Right hindlimb (tissue), 1 donor: ENCODE measurements at regions not wholly inside any gene's neighbourhood (a gene's known extent, or its start where the extent isn't known, plus 50 kb on each side); places are given as distances from the start of the nearest gene placed in this dataset.
"Not testable (repeated sequence)": the region's sequence is repeated elsewhere in the genome, so short reads cannot be mapped to it uniquely, and the experiment has no call there.

Experiments
- DNase-seq: peaks from one replicate; pipeline ENCODE4 v3.0.0-alpha.2; 2018

DNA sequence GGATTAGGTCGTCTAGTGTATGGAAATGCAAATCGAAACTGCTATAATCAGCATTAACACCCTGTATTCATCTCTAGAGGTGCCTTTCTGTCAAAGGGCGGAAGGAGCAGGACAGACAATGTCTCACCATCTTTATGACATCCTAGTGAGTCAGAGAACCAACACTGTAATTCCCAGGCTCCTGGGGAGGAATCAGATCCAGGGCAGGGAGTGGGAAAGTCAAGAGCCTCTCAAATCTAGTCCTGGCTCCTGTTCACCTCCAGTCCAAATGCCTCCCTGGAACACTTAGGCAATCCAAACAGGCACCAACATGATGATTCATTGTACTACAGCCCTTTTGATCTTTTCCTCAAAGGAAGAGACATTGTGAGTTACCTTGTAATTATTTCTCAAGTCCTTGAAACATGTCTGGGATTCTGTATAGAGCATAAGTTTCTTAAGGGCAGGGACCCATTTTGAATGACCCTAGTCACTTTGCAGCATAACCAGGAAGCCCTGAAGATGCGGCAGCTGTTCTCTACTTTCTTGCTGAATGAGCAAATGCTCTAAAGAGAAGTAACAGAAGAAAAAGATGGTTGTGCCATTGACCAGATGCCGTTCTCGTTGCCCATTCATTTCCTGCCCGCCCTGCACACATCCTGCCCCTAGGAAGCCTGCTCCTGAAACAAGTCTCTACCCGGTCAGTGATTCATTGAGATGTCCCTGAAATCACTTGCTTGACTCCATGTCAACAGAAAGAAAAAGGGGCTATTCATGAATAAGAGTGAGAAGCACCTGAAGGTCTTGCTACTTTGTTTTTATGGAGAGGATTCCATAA lies 112.8 kb upstream of the JARID2 start:
- no peak for DNase-seq

DNA sequence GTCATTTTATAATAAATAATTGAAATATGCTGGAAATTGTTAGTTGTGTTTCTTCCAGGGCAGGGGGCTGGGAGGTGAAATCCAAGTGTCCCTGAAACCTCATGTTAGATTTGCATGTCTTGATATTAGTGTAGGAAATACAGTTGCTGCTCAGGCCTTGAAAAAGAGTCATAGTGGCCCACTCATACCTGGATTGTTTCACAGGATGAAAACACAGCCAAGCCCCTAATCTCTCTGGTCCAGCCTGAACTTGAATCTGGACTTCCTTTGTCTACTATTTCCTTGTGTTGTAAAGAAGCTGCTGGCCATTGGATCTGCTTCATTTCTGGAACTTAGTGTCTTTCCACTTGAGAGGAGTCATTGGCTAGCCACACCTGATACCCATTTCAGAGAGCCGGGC lies 108.8 kb upstream of the JARID2 start:
- DNase-seq, result no peak

DNA sequence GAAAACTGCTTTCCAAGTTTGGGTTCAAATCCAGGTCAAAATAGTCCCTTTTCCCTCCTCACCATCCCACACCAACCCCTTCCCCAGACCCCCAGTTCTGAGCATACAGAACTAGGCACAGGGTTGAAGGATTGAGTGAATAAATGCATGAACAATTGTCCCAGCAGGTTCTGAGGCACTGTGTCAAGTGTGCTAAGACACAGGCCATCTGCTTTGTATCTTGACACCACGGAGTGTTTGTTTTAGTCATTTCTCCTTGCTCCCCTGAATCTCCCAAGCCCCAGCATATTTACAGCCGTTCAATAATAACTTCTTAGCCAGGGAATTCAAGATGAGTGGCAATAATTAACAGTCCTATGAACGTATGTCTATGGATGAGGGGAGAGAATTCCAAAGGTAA lies 102.8 kb upstream of the JARID2 start:
- no peak for DNase-seq

DNA sequence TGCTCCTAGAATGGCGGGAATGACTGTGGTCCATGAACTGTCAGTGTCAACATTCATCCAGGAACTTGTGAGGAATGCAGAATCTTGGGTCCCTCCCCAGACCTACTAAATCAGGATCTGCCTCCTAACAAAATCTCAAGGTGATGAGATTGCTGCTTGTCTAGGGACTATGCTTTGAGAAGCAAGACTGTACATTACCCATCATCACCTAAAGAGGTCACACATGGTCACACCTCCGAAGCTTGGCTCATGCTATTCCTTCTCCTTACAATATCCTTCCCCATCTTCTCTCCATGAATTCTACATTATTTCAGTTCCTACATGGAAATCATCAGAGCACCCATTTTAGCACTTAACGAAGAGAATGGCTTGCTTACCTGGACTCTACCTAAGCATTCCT lies 102.3 kb upstream of the JARID2 start:
- no peak for DNase-seq

DNA sequence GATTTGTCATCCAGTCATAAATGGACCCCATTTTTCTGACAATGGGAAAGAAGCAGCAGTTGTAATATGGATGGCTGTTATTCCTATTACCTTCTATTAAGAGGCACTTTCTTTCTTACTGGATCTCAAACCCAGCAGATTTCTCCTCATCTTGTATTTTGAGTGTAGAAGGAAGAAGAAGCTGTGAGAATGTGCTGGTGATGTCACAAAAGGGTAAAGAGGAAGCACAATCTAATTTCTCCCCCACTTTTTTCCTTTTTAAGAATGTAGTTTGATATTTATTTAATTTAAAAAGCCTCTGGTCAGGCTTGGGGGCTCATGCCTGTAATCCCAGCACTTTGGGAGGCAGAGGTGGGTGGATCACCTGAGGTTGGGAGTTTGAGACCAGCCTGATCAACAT lies 100.0 kb upstream of the JARID2 start:
- no peak for DNase-seq

DNA sequence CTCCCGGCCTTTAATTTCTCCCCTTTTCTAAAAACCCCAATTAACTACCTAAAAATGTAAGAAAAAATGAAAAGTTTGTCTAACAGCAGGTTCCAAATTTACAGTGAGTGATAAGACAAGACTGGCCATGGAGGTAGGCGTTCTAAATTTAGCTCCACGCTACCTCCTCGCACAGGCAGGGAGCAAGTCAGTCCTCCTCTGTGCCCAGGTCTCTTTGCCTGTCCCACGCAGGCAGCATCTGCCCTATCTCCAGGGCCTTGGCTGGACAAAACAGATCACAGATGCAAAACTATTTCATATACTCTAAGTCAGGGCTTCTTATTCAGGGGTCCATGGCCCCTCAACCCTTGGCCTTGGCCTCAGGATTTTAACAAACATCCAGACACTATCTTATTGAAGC lies 98.0 kb upstream of the JARID2 start:
- DNase-seq, result no peak

DNA sequence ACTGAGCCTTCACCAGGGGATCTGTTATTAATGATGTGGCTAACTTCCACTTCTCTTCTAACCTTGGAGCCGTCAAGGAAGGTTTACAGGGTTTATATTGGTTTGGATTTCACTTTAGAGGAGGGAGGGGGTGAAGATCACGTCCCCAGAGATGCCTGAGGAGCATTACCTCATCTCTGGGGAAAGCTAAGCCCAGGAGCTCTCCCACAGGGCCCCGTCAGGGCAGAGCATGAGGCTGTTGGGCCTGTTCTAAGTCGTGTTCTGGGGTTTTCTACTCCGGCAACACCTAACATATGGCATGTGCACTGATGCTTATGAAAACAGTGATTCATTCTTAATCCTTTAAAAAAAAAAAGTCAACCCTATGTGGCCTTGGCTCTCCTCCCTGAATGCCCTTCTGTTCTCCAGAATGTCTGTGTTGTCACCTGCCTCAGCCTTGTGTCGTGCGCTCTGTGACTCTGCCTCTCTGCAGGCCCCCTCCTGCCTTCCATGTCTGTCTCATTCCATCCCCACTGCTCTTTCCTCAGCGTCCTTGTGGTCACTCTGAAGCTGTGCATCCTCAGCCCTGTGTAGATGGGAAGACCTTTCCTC lies 97.4 kb upstream of the JARID2 start:
- no peak for DNase-seq

DNA sequence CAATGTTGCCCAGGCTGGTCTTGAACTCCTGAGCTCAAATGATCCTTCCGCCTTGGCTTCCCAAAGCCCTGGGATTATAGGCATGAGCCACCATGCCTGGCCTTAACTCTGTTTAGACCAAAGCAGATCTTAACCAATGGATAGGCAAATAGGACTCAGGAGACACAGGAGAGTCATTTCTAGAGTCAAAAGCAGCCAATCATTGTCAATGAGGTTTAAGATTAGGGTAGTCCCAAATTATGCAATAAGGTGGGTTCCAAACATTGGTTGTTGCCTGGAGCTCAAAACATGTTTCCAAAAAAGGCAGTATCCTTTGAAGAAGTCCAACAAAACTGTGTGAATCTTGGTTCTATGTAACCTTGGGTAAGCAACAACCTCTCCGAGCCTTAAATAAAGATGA lies 95.7 kb upstream of the JARID2 start:
- no peak for DNase-seq

DNA sequence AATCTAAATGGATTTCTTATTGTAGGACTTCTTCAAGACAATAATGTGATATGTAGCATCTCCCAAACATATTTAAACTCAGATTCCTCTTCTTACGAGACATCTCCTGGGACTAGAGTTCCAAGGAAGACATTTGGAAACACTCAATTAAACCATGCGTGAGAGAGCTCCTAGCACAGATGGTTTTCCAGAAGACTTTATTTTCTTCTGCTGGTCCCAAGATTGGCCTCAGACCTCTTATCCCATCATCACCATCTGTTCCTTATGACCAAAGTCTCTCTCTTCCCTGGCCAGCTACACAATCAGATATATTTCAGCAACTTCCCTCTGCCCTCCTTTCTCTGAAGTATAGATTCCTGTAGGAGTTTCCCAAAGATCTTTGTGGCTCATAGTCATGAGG lies 93.2 kb upstream of the JARID2 start:
- no peak for DNase-seq

DNA sequence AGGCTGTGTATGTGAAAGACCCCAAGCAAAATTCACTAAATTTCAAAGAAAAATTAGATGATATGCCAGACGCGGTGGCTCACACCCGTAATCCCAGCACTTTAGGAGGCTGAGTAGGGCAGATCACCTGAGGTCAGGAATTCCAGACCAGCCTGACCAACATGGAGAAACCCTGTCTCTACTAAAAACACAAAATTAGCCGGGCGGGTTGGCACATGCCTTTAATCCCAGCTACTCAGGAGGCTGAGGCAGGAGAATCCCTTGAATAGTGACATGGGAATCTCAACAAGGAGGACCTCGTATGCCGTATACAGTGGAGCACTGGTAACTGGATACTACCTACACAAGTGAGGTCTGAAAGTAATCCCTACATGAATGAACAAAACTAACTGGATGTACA lies 92.7 kb upstream of the JARID2 start:
- DNase-seq, result no peak

DNA sequence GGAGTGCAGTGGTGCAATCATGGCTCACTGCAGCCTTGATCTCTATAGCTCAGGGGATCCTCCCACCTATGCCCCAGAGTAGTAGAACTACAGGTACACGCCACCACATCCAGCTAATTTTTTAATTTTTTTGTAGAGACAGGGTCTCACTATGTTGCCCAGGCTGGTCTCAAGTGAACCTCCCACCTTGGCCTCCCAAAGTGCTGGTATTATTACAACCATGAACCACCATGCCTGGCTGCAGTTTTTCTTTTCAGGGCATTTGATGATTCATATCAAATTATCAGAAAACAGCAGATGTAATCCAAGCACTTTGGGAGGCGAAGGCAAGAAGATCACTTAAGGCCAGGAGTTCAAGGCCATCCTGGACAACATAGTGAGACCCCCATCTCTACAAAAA lies 88.4 kb upstream of the JARID2 start:
- DNase-seq, result no peak

DNA sequence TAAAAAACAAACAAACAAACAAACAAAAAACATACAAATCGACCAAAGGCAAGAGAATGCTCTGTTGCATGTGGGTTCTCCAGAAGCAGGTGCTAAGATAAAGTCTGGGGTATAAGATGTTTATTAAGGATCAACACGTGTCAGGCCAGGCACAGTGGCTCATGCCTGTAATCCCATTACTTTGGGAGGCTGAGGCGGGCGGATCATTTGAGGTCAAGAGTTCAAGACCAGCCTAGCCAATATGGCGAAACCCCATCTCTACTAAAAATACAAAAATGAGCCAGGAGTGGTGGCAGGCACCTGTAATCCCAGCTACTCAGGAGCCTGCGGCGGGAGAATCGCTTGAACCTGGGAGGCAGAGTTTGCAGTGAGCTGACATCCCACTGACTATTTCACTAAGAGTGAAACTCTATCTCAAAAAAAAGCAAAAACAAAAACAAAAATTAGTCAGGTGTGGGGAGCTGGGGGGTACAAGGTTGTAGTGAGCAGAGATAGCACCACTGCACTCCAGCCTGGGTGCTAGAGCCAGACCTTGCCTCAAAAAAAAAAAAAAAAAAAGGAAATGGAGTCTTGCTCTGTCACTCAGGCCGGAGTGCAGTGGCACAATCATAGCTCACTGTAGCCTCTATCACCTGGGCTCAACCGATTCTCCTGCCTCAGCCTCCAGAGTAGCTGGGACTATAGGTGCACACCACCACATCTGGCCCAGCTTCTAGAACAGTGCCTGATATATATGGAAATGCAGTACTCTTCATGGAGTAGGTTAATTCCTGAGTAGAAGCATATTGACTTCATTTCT lies 86.8 kb upstream of the JARID2 start:
- no peak for DNase-seq

DNA sequence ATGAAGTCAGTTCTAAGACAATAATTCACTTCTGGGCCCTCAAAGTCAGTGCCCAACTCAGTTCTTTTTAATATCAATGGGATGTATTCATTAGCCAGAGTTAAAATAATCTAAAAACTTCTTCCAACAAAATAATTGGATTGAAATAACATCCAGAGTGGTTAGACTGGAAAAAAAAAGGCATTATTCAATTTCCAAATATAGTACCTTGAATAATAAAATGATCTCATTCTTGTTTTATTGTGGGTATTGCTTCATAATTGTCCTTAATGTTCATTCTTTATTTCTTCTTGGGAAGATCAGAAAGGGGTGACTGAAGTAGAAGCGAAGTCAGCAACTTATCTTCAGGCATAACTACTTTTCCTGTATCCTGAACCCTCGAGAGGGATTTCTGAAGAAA lies 85.1 kb upstream of the JARID2 start:
- no peak for DNase-seq

DNA sequence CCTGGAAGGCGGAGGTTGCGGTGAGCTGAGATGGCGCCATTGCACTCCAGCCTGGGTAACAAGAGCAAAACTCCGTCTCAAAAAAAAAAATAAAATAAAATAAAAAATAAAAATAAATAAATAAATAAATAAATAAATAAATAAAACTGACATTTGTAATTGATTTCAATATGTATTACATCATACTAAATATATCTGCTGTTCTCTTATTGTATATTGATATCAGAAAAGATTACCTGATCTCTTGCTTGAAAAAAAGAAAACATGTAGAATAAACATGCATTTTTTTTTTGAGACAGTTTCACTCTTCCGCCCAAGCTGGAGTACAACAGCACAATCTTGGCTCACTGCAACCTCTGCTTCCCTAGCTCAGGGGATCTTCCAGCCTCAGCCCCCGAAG lies 81.0 kb upstream of the JARID2 start:
- DNase-seq, result not testable (repeated sequence)

DNA sequence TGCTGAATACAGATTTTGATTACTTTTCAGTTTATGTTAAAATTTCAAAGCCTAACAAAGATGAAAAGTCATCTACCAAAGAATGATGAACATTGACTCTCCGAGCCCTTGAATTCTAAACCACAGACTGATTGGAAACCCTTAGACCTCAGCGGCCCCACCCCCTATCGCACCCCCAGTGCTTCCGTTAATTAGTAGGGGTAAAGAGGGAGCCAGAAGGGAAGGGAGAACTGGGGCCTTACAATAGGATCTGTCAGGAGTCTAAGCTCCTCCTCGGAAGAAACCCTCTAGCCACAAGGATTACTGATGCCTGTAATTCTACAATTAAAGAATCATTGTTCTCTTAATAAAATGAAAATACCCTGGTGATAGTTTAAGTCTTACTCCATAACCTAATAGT lies 79.7 kb upstream of the JARID2 start:
- DNase-seq, result no peak

DNA sequence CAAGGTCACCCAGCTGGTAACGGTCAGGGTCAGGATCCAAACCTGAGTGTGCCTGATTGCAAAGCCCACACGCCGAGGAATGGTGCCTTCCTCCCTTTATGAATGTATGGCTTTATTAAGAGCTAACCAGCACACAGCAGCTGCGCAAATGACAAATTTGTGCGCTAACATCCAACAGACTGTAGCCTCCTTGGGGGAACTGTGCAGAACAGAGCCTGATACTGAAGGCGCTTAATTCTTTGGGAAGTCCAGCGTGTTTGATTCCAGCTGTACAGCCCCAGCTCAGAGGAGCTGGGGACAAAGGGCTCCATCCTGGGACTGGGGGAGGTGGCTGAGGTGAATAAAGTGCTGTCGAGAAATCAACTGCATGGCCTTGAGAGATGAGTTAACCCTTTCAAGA lies 75.7 kb upstream of the JARID2 start:
- DNase-seq, result no peak

DNA sequence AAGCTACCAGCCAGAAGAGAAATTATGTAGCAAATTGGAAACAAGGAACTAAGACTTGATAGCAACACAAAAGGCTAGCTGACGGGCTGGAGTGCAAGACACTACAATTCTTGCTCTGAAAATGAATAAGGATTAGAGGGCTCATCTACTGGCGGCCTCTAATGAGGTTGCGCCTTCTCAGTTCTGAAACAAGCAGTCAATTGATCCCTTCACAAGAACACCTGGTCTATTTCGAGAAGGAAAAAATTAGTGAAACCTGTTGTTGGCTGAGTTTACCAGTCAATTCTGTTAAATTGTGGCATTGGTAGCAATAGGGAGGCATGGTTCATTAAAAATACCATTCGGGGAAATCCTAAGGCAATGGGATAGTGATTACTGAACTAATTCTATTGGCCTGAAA lies 74.8 kb upstream of the JARID2 start:
- DNase-seq, result no peak

DNA sequence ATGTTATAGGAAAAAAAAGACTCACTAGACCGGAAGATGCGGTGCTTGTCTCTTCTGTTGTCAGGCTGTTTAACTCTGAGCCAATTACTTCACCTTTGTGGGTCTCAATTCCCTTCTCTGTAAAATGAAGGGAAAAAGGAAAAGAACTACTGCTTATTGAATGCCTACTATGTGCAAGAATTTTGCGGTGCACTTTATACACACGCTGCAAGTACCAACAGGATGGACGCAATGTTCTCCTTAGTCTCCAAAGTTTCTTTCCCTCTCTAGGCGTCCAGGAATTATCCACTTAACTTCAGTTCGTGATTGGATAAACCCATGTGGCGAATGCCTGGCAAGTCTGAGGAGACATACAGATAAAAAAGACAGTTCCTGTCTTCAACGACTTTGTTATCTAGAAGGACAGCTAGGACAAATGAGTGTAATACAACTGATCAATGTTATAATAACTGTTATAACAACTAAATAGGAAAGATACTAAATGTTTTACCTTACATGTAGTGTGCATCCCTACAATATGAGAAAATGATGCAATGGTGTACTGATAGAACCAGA lies 69.0 kb upstream of the JARID2 start:
- DNase-seq, result no peak

DNA sequence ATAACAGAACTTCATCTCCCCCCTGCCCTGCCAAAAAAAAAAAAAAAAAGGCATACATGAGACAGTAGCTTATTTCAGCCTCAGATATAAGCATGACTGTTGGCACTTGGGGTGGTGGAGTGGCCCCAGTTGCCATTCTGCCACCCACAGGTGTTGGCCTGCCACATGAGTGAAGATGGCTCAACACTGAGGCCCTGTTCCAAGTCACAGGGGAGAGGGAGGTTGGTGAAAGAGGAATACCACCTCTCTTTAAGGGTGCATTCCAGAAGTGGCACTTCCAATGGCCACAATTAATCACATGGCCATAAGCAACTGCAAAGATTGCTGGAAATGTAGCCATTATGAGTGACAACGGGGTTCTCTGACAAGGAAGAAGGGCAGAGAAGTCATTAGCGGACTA lies 61.9 kb upstream of the JARID2 start:
- no peak for DNase-seq

DNA sequence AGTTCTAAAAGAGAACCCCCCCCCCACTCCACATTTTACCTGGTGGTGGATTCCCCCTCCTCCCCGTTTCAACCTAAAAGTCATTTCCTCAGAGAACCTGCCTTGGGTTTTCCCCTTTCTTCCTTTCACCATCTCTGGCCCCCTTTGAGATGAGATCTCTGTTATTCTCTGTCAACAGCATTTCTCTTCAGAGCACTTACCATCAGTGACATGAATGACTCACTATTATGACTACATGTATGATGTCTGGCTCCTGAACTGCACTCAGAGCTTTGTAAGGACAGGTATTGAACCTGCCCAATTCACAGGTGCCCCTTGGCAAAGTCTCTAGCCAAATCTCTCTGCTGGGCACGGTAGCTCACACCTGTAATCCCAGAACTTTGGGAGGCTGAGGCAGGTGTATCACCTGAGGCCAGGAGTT lies 61.4 kb upstream of the JARID2 start:
- DNase-seq, result no peak

DNA sequence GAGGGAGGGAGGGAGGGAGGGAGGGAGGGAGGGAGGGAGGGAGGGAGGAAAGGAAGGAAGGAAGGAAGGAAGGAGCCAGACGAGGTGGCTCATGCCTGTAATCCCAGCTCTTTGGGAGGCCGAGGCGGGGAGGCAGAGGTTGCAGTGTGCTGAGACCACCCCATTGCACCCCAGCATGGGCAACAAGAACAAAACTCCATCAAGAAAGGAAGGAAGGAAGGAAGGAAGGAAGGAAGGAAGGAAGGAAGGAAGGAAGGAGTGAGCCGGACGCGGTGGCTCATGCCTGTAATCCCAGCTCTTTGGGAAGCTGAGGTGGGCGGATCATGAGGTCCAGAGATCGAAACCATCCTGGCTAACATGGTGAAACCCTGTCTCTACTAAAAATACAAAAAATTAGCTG lies 60.8 kb upstream of the JARID2 start:
- not testable (repeated sequence) for DNase-seq

DNA sequence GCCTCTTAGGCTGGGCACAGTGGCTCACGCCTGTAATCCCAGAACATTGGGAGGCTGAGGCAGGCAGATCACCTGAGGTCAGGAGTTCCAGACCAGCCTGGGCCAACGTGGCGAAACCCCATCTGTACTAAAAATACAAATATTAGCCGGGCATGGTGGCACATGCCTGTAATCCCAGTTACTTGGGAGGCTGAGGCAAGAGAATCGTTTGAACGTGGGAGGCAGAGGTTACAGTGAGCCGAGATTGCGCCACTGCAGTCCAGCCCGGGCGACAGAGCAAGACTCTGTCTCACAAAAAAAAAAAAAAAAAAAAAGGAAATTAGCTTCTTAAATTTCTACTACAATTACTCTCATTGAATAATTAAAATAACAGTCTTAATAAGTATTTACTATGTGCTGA lies 52.4 kb upstream of the JARID2 start:
- DNase-seq, result not testable (repeated sequence)

DNA sequence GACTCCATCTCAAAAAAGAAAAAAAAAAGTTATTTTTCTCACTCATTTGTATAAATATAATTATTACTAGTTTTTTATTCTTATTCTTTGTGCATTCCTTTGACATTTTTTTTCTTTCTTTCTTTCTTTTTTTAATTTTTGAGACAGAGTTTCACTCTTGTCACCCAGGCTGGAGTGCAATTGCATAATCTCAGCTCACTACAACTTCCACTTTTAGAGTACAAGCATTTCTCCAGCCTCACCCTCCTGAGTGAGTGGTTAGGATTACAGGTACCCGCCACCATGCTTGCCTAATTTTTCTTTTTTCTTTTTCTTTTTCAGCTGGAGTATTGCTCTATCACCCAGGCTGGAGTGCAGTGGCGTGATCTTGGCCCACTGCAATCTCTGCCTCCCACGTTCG lies 51.4 kb upstream of the JARID2 start:
- DNase-seq, result no peak
